H1 (cell line): ENCODE measurements at regions not wholly inside any gene's neighbourhood (a gene's known extent, or its start where the extent isn't known, plus 50 kb on each side); places are given as distances from the start of the nearest gene placed in this dataset.

ENCODE experiments used
- CTCF ChIA-PET: fragments of 300-600 bp; sonication (Branson Sonifier 250); formaldehyde crosslinking; loops from one replicate; lab custom pipeline; 2021; ENCODE audit not compliant: partially characterized antibody; lab: Charles Lee
- POLR2A ChIA-PET: fragments of 300-600 bp; sonication (Branson Sonifier 250); formaldehyde crosslinking; loops from one replicate; lab custom pipeline; 2021; ENCODE audit warnings: inconsistent platforms; ENCODE audit not compliant: partially characterized antibody; lab: Charles Lee
- DNase-seq, 2 experiments: peaks; one replicate each; pipeline versions ENCODE4 v3.0.0 to v3.0.0-alpha.2; 2010 to 2022; ENCODE audit warnings: low spot score in 2 of 2, low read depth in 1 of 2, mixed read lengths in 1 of 2
- FAIRE-seq: peaks from 2 replicates; lab custom pipeline; 2011; peaks lifted over from hg19 to GRCh38; lab: Jason Lieb, UNC
- H2AFZ ChIP-seq: 2 replicates; pipeline ENCODE4 v1.8.1; 2012; ENCODE audit warnings: low read length, inconsistent platforms
- H2AK5ac ChIP-seq: 2 replicates; pipeline ENCODE4 v1.6.1; 2013; ENCODE audit warnings: low read depth, low read length
- H2BK120ac ChIP-seq: replicated peaks from 2 replicates; pipeline ENCODE3; 2013; ENCODE audit warnings: low read depth, low read length, inconsistent platforms
- H2BK12ac ChIP-seq: 2 replicates; pipeline ENCODE4 v1.6.1; 2013; ENCODE audit warnings: low read depth, low read length
- H2BK15ac ChIP-seq: 2 replicates; pipeline ENCODE4 v1.6.1; 2013; ENCODE audit warnings: low read length
- H2BK20ac ChIP-seq: 2 replicates; pipeline ENCODE4 v1.6.1; 2013; ENCODE audit warnings: low read length
- H2BK5ac ChIP-seq: 2 replicates; pipeline ENCODE4 v1.6.1; 2013; ENCODE audit warnings: low read depth, low read length
- H3K14ac ChIP-seq: 2 replicates; pipeline ENCODE4 v1.6.1; 2013; ENCODE audit warnings: inconsistent platforms; ENCODE audit not compliant: insufficient read length
- H3K18ac ChIP-seq: 2 replicates; pipeline ENCODE4 v1.6.1; 2013; ENCODE audit warnings: low read length; ENCODE audit errors: extremely low read depth
- H3K23ac ChIP-seq: 2 replicates; pipeline ENCODE4 v1.6.1; 2013; ENCODE audit warnings: inconsistent platforms; ENCODE audit not compliant: insufficient read length
- H3K23me2 ChIP-seq: 2 replicates; pipeline ENCODE4 v1.6.1; 2013; ENCODE audit warnings: low read depth, low read length
- H3K27ac ChIP-seq: 2 replicates; pipeline ENCODE4 v1.6.1; 2011; ENCODE audit warnings: low read depth, low read length, inconsistent platforms
- H3K27me3 ChIP-seq, 4 experiments: replicated peaks in 1 of 4; 1 replicate in 1 of 4; 2 replicates in 3 of 4; pipeline versions ENCODE4 v1.6.1 to v1.8.1; 2011 to 2013; ENCODE audit warnings: low read length in 3 of 4, mild to moderate bottlenecking in 3 of 4, inconsistent platforms in 2 of 4, mixed read lengths in 2 of 4, moderate library complexity in 1 of 4; ENCODE audit not compliant: control insufficient read depth in 3 of 4, insufficient read depth in 3 of 4; ENCODE audit errors: extremely low read depth in 1 of 4
- H3K36me3 ChIP-seq, 4 experiments: 2 replicates each; pipeline versions ENCODE4 v1.6.1 to v1.8.1; 2011 to 2013; ENCODE audit warnings: mild to moderate bottlenecking in 4 of 4, low read length in 3 of 4, moderate library complexity in 2 of 4, control low read depth in 1 of 4, inconsistent platforms in 1 of 4; ENCODE audit not compliant: insufficient read depth in 4 of 4, control insufficient read depth in 2 of 4
- H3K4ac ChIP-seq: replicated peaks from 2 replicates; pipeline ENCODE3; 2013; ENCODE audit warnings: low read length, low read depth, mixed read lengths, inconsistent platforms; ENCODE audit not compliant: insufficient read length
- H3K4me1 ChIP-seq, 4 experiments: replicated peaks in 1 of 4; 1 replicate in 1 of 4; 2 replicates in 3 of 4; pipeline versions ENCODE4 v1.6.1 to v1.8.1; 2011 to 2013; ENCODE audit warnings: low read length in 3 of 4, inconsistent platforms in 2 of 4, mixed read lengths in 1 of 4; ENCODE audit not compliant: insufficient read depth in 4 of 4, control insufficient read depth in 3 of 4
- H3K4me2 ChIP-seq, 2 experiments: 2 replicates each; pipeline versions ENCODE4 v1.6.1 to v1.8.1; 2011 to 2013; ENCODE audit warnings: low read depth in 2 of 2, low read length in 2 of 2, control low read depth in 1 of 2, inconsistent platforms in 1 of 2, mild to moderate bottlenecking in 1 of 2; ENCODE audit not compliant: insufficient read depth in 1 of 2
- H3K4me3 ChIP-seq, 4 experiments: fragments of 200-600, 300-600 bp in 1 of 4; sonication (generic), shearing (Covaris generic), sonication (Bioruptor Twin) in 1 of 4; 2 replicates each; pipeline versions ENCODE4 v1.5.1 to v1.8.1; 2011 to 2016; ENCODE audit warnings: low read length in 4 of 4, low read depth in 3 of 4, control low read depth in 2 of 4, inconsistent platforms in 2 of 4, mild to moderate bottlenecking in 2 of 4, mixed read lengths in 1 of 4, moderate library complexity in 1 of 4; ENCODE audit not compliant: insufficient read depth in 2 of 4; ENCODE audit errors: extremely low read depth in 1 of 4
- H3K56ac ChIP-seq: replicated peaks from 2 replicates; pipeline ENCODE3; 2013; ENCODE audit warnings: low read depth, mild to moderate bottlenecking, mixed read lengths, low read length, inconsistent platforms; ENCODE audit not compliant: insufficient read length
- H3K79me1 ChIP-seq: 2 replicates; pipeline ENCODE4 v1.6.1; 2013; ENCODE audit warnings: low read depth, low read length, control low read depth
- H3K79me2 ChIP-seq, 2 experiments: 2 replicates each; pipeline versions ENCODE4 v1.6.1 to v1.8.1; 2012 to 2013; ENCODE audit warnings: low read length in 2 of 2, mild to moderate bottlenecking in 2 of 2, inconsistent platforms in 1 of 2; ENCODE audit not compliant: insufficient read depth in 2 of 2, control insufficient read depth in 1 of 2
- H3K9ac ChIP-seq, 4 experiments: replicated peaks in 1 of 4; 1 replicate in 1 of 4; 2 replicates in 3 of 4; pipeline versions ENCODE4 v1.6.1 to v1.8.1; 2011 to 2013; ENCODE audit warnings: low read depth in 3 of 4, low read length in 3 of 4, control low read depth in 2 of 4, mild to moderate bottlenecking in 2 of 4, moderate library complexity in 2 of 4, inconsistent platforms in 1 of 4; ENCODE audit errors: extremely low read depth in 1 of 4
- H3K9me3 ChIP-seq, 2 experiments: 2 replicates each; pipeline versions ENCODE4 v1.6.1 to v1.8.1; 2012 to 2013; ENCODE audit warnings: mild to moderate bottlenecking in 2 of 2, moderate library complexity in 2 of 2, control low read depth in 1 of 2, inconsistent platforms in 1 of 2, low read depth in 1 of 2, low read length in 1 of 2, mixed read lengths in 1 of 2; ENCODE audit not compliant: insufficient read depth in 2 of 2
- H4K20me1 ChIP-seq, 2 experiments: replicated peaks in 1 of 2; 2 replicates each; pipeline versions ENCODE3 to v1.8.1; 2011 to 2013; ENCODE audit warnings: inconsistent platforms in 2 of 2, low read length in 2 of 2, mild to moderate bottlenecking in 1 of 2; ENCODE audit not compliant: insufficient read depth in 2 of 2, control insufficient read depth in 1 of 2
- H4K5ac ChIP-seq: 2 replicates; pipeline ENCODE4 v1.6.1; 2013; ENCODE audit warnings: low read length, low read depth, mixed read lengths, inconsistent platforms; ENCODE audit not compliant: insufficient read length
- H4K8ac ChIP-seq: 2 replicates; pipeline ENCODE4 v1.8.0; 2013; ENCODE audit warnings: mild to moderate bottlenecking, moderate library complexity, low read length, inconsistent platforms; ENCODE audit not compliant: insufficient read depth; ENCODE audit errors: extremely low read depth
- H4K91ac ChIP-seq: replicated peaks from 2 replicates; pipeline ENCODE3; 2013; ENCODE audit warnings: low read length, mixed read lengths, inconsistent platforms; ENCODE audit not compliant: insufficient read length
- ASH2L ChIP-seq: fragments of 200-600, 300-600 bp; sonication (generic); IDR thresholded peaks from one replicate; pipeline ENCODE4 v1.7.1; 2017; ENCODE audit warnings: low read length
- BACH1 ChIP-seq: IDR thresholded peaks from 2 replicates; pipeline ENCODE4 v1.6.1; 2012; ENCODE audit warnings: low read length, improper control_type of control experiment
- CREB1 ChIP-seq: IDR thresholded peaks from 2 replicates; pipeline ENCODE4 v1.6.1; 2012; ENCODE audit warnings: inconsistent platforms
- JUND ChIP-seq: IDR thresholded peaks from 2 replicates; pipeline ENCODE4 v1.6.1; 2011; ENCODE audit warnings: mild to moderate bottlenecking, improper control_type of control experiment, low read length
- RAD21 ChIP-seq, 2 experiments: IDR thresholded peaks in 1 of 2; conservative IDR thresholded peaks in 1 of 2; 2 replicates each; pipeline ENCODE4 v1.6.1; 2011; ENCODE audit warnings: low read depth in 2 of 2, low read length in 2 of 2, improper control_type of control experiment in 1 of 2, inconsistent platforms in 1 of 2, mild to moderate bottlenecking in 1 of 2, moderate library complexity in 1 of 2
- RXRA ChIP-seq: IDR thresholded peaks from 2 replicates; pipeline ENCODE4 v1.6.1; 2011; ENCODE audit warnings: low read depth, mild to moderate bottlenecking, low read length, moderate library complexity; ENCODE audit not compliant: insufficient read depth
- SP2 ChIP-seq: IDR thresholded peaks from 2 replicates; pipeline ENCODE4 v1.6.1; 2012; ENCODE audit warnings: mild to moderate bottlenecking, low read length, inconsistent platforms
- TCF12 ChIP-seq: IDR thresholded peaks from 2 replicates; pipeline ENCODE4 v1.6.1; 2011; ENCODE audit warnings: low read depth, mild to moderate bottlenecking, low read length
- YY1 ChIP-seq: IDR thresholded peaks from 2 replicates; pipeline ENCODE4 v1.6.1; 2011; ENCODE audit warnings: low read depth, mild to moderate bottlenecking, low read length
- WGBS, 2 experiments: shearing (Covaris generic) in 1 of 2; methylation state at CpG; one replicate each; pipeline versions ENCODE4 v1.1.6 to v1.1.7; 2013 to 2015; ENCODE audit warnings: low lambda C conversion rate in 2 of 2, mixed read lengths in 2 of 2, inconsistent platforms in 1 of 2, low coverage in 1 of 2, missing lambda C conversion rate in 1 of 2; ENCODE audit not compliant: insufficient replicate concordance in 2 of 2, insufficient coverage in 1 of 2, insufficient read length in 1 of 2; ENCODE audit errors: extremely low coverage in 1 of 2, missing lambda C conversion rate in 1 of 2; 5-methylcytosine and 5-hydroxymethylcytosine counted together

DNA sequence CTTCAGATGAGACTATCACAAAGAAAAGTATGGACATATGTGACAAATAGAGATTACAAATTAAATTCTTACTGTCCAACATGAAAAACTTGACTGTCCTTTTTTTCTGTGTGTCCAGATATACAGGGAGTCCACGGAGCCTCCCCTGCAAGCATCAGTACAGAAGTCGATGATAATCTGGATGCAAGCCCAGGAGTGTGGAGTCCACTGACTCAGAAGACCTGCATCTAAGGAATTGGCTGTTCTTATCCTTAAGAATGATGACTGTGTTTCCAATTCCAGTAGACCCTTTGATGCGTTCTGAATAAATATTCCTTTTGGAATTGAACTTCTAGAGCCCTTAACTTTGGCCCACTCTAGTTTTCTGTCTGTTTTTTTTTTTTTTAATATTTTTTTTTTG is 56.7 kb upstream of the TAF11L2 start:
- no peak overlapping the region for H3K4ac ChIP-seq
- no peaks in the 10 kb centered on the region for H3K36me3 ChIP-seq
- no peak overlapping the region for H3K23ac ChIP-seq
- no peaks in the 10 kb centered on the region for H3K27me3 ChIP-seq
- H3K79me1 ChIP-seq = no peaks in the 10 kb centered on the region
- H2BK15ac ChIP-seq = no peak overlapping the region
- no peaks in the 10 kb centered on the region for H3K9me3 ChIP-seq
- H3K56ac ChIP-seq = no peak overlapping the region
- no peak overlapping the region for H2BK20ac ChIP-seq
- H4K91ac ChIP-seq = no peak overlapping the region
- ChIA-PET POLR2A (no interaction called here), CTCF (no interaction called here)
- H2BK5ac ChIP-seq = no peak overlapping the region
- no peak overlapping the region for H2BK120ac ChIP-seq
- DNase-seq = no peak
- H2AFZ ChIP-seq = no peak overlapping the region
- H3K27ac ChIP-seq = no peak overlapping the region
- no peaks in the 10 kb centered on the region for H3K23me2 ChIP-seq
- TF ChIP-seq TCF12 (no peak), SP2 (no peak), JUND (no peak), CREB1 (no peak), RAD21 (IDR thresholded peaks at IDR 0.05 in 1 of 2, conservative IDR thresholded peaks at IDR 0.05 in 1 of 2; ENCODE audit: low read depth in 2 of 2, low read length in 2 of 2) (no peak), ASH2L (no peak), RXRA (no peak), YY1 (no peak), BACH1 (no peak)
- H4K8ac ChIP-seq = no peak overlapping the region
- no peak overlapping the region for H3K18ac ChIP-seq
- H3K4me1 ChIP-seq = no peaks in the 10 kb centered on the region
- H3K4me2 ChIP-seq = no peak overlapping the region
- no peak overlapping the region for H2AK5ac ChIP-seq
- no peak overlapping the region for H2BK12ac ChIP-seq
- H4K20me1 ChIP-seq = no peaks in the 10 kb centered on the region
- 86% methylated on average over 3 of the region's 3 CpGs; no CpG with 5 or more reads in 1 of the 2 experiments for WGBS, 2 experiments
- no peak overlapping the region for H3K4me3 ChIP-seq
- FAIRE-seq = no peak
- no peaks in the 10 kb centered on the region for H3K79me2 ChIP-seq
- H3K9ac ChIP-seq = no peak overlapping the region
- H3K14ac ChIP-seq = no peak overlapping the region
- H4K5ac ChIP-seq = no peak overlapping the region
